Mammary epithelial cell (primary cell): ENCODE measurements at regions not wholly inside any gene's neighbourhood (a gene's known extent, or its start where the extent isn't known, plus 50 kb on each side); places are given as distances from the start of the nearest gene placed in this dataset.

ENCODE experiments used
- CTCF ChIP-seq, 2 donors: IDR thresholded peaks in 1 of 2; conservative IDR thresholded peaks in 1 of 2; 2 replicates each; pipeline ENCODE4 v1.5.1; 2011 to 2012; ENCODE audit warnings: inconsistent platforms in 2 of 2, low read length in 2 of 2, mild to moderate bottlenecking in 2 of 2, control low read depth in 1 of 2, low read depth in 1 of 2; ENCODE audit not compliant: insufficient read depth in 1 of 2; ENCODE audit errors: extremely low read depth in 1 of 2
- EZH2 ChIP-seq: IDR thresholded peaks from 2 replicates; pipeline ENCODE4 v1.6.1; 2012; ENCODE audit warnings: low read length, inconsistent platforms, borderline replicate concordance

- TF ChIP-seq CTCF (conservative IDR thresholded peaks at IDR 0.05 in 1 of 2, IDR thresholded peaks at IDR 0.05 in 1 of 2; ENCODE audit: extremely low read depth in 1 of 2, insufficient read depth in 1 of 2, low read depth in 1 of 2, low read length in 2 of 2) (no peak), EZH2 (no peak)
Observed at GRCh38 chr12:28108599-28108998, 81.7 kb upstream of the CCDC91 start.
